ENCODE measurements at regions not wholly inside any gene's neighbourhood (a gene's known extent, or its start where the extent isn't known, plus 50 kb on each side); places are given as distances from the start of the nearest gene placed in this dataset.
"Not testable (repeated sequence)": the region's sequence is repeated elsewhere in the genome, so short reads cannot be mapped to it uniquely, and the experiment has no call there.

- no peak for ATAC-seq
- DNase-seq (ENCODE audit: low spot score): no peak
Measured at GRCh38 chr4:164614999-164615398, 138.9 kb upstream of the SMIM31 start.

- DNase-seq (ENCODE audit: low spot score) (no peak), ATAC-seq (no peak)
Measured at GRCh38 chr4:164615964-164616363, 138.0 kb upstream of the SMIM31 start.

- DNase-seq (ENCODE audit: low spot score) (no peak), ATAC-seq (no peak)
Measured at GRCh38 chr4:164616961-164617360, 137.0 kb upstream of the SMIM31 start.

- DNase-seq (ENCODE audit: low spot score): no peak
- no peak for ATAC-seq
Measured at GRCh38 chr4:164617426-164617825, 136.5 kb upstream of the SMIM31 start.

GRCh38 chr4:164617911-164618310 lies 136.0 kb upstream of the SMIM31 start:
- DNase-seq (ENCODE audit: low spot score) (no peak), ATAC-seq (no peak)

- no peak for ATAC-seq
- no peak for DNase-seq (ENCODE audit: low spot score)
Measured at GRCh38 chr4:164621886-164622521, 131.9 kb upstream of the SMIM31 start.

- DNase-seq (ENCODE audit: low spot score) (no peak), ATAC-seq (no peak)
Measured at GRCh38 chr4:164623099-164623498, 130.8 kb upstream of the SMIM31 start.

- ATAC-seq (no peak), DNase-seq (ENCODE audit: low spot score) (no peak)
Measured at GRCh38 chr4:164639001-164639400, 114.9 kb upstream of the SMIM31 start.

GRCh38 chr4:164648151-164648848 lies 105.6 kb upstream of the SMIM31 start:
- ATAC-seq: no peak
- DNase-seq (ENCODE audit: low spot score): no peak

GRCh38 chr4:164648849-164649212 lies 105.1 kb upstream of the SMIM31 start:
- ATAC-seq (no peak), DNase-seq (ENCODE audit: low spot score) (no peak)

- no peak for DNase-seq (ENCODE audit: low spot score)
- no peak for ATAC-seq
Measured at GRCh38 chr4:164659765-164660164, 94.2 kb upstream of the SMIM31 start.

GRCh38 chr4:164676152-164676551 lies 77.8 kb upstream of the SMIM31 start:
- DNase-seq (ENCODE audit: low spot score); ATAC-seq: not testable (repeated sequence)

GRCh38 chr4:164683040-164683439 lies 70.9 kb upstream of the SMIM31 start:
- ATAC-seq (no peak), DNase-seq (ENCODE audit: low spot score) (no peak)

- ATAC-seq (no peak), DNase-seq (ENCODE audit: low spot score) (no peak)
Measured at GRCh38 chr4:164695650-164696049, 58.3 kb upstream of the SMIM31 start.

- no peak for DNase-seq (ENCODE audit: low spot score)
- ATAC-seq: no peak
Measured at GRCh38 chr4:164700471-164700870, 53.5 kb upstream of the SMIM31 start.

GRCh38 chr4:164701665-164702064 lies 52.3 kb upstream of the SMIM31 start:
- no peak for ATAC-seq
- no peak for DNase-seq (ENCODE audit: low spot score)

All from left lobe of liver (tissue), 2 donors.